K562 (cell line): ENCODE measurements at regions not wholly inside any gene's neighbourhood (a gene's known extent, or its start where the extent isn't known, plus 50 kb on each side); places are given as distances from the start of the nearest gene placed in this dataset.

Experiments used
- ATAC-seq: fragments of 200-7000 bp; cut with Tn5 transposase; 3 replicates; pipeline ENCODE4 v1.9.1; 2020; ENCODE audit warnings: moderate library complexity
- BruUV-seq: library from RNA; stranded (reverse); fragments of 400-500 nt; replicated peaks from 2 replicates; lab custom pipeline; 2021; lab: Mats Ljungman, UMichigan
- CTCF ChIA-PET: fragments of 300-600 bp; formaldehyde crosslinking; extraction: SDS; loops from one replicate; lab custom pipeline; 2021; ENCODE audit warnings: low intra/inter-chr PET ratio; lab: Yijun Ruan, JAX
- POLR2A ChIA-PET: fragments of 300-600, 350-650 bp; sonication (Branson Sonifier 250); formaldehyde crosslinking; extraction: SDS; loops from one replicate; lab custom pipeline; 2021; ENCODE audit warnings: antibody characterized with exemption, inconsistent platforms; lab: Yijun Ruan, JAX
- DNase-seq, 4 experiments: peaks; one replicate each; pipeline versions ENCODE4 v3.0.0 to v3.0.0-alpha.2; 2011 to 2018; ENCODE audit warnings: low spot score in 3 of 4, mixed read lengths in 3 of 4; ENCODE audit errors: extremely low read depth in 1 of 4
- FAIRE-seq: peaks from 2 replicates; lab custom pipeline; 2011; peaks lifted over from hg19 to GRCh38; lab: Jason Lieb, UNC
- H2AFZ ChIP-seq: 2 replicates; pipeline ENCODE4 v1.6.0; 2011; ENCODE audit warnings: low read depth, low read length, control low read depth, inconsistent platforms
- H3K27ac ChIP-seq: fragments of 200-600 bp; 3 replicates; pipeline ENCODE4 v1.8.0; 2011; ENCODE audit warnings: low read depth, mild to moderate bottlenecking, control low read depth, inconsistent platforms, low read length, moderate library complexity, mixed read lengths; ENCODE audit errors: extremely low read depth
- H3K27me3 ChIP-seq, 2 experiments: fragments of 300-600 bp in 1 of 2; 2 replicates in 1 of 2; 3 replicates in 1 of 2; pipeline versions ENCODE4 v1.6.0 to v1.8.0; 2011; ENCODE audit warnings: inconsistent platforms in 2 of 2, low read length in 2 of 2, mild to moderate bottlenecking in 1 of 2, mixed read lengths in 1 of 2, moderate library complexity in 1 of 2; ENCODE audit not compliant: control insufficient read depth in 2 of 2, insufficient read depth in 2 of 2
- H3K36me3 ChIP-seq: fragments of 300-600 bp; 3 replicates; pipeline ENCODE4 v1.8.0; 2011; ENCODE audit warnings: mild to moderate bottlenecking, low read length, inconsistent platforms; ENCODE audit not compliant: control insufficient read depth, insufficient read depth
- H3K4me1 ChIP-seq, 2 experiments: fragments of 200-600 bp in 1 of 2; replicated peaks in 1 of 2; 2 replicates in 1 of 2; 3 replicates in 1 of 2; pipeline versions ENCODE4 v1.5.1 to v1.8.0; 2011; ENCODE audit warnings: inconsistent platforms in 2 of 2, low read length in 2 of 2, mild to moderate bottlenecking in 1 of 2, mixed read lengths in 1 of 2, moderate library complexity in 1 of 2; ENCODE audit not compliant: control insufficient read depth in 2 of 2, insufficient read depth in 2 of 2
- H3K4me2 ChIP-seq: 2 replicates; pipeline ENCODE4 v1.6.1; 2011; ENCODE audit warnings: low read length, control low read depth, inconsistent platforms, mixed read lengths; ENCODE audit not compliant: insufficient read depth
- H3K4me3 ChIP-seq: fragments of 200-600 bp; sonication (generic), shearing (Covaris generic); 2 replicates; pipeline ENCODE4 v1.5.1; 2016; ENCODE audit warnings: control low read depth, inconsistent platforms
- H3K79me2 ChIP-seq: fragments of 200-600 bp; 3 replicates; pipeline ENCODE4 v1.8.0; 2011; ENCODE audit warnings: low read length, inconsistent platforms; ENCODE audit not compliant: control insufficient read depth, insufficient read depth
- H3K9ac ChIP-seq, 2 experiments: 2 replicates each; pipeline versions ENCODE4 v1.6.0 to v1.6.1; 2011; ENCODE audit warnings: low read depth in 2 of 2, low read length in 2 of 2, control low read depth in 1 of 2, inconsistent platforms in 1 of 2, mild to moderate bottlenecking in 1 of 2, mixed read lengths in 1 of 2; ENCODE audit not compliant: insufficient read depth in 1 of 2
- H3K9me1 ChIP-seq: one replicate; pipeline ENCODE4 v1.6.0; 2011; ENCODE audit warnings: inconsistent platforms, mild to moderate bottlenecking, low read length, moderate library complexity; ENCODE audit not compliant: control insufficient read depth, insufficient read depth
- H3K9me3 ChIP-seq: replicated peaks from 2 replicates; pipeline ENCODE4 v1.5.1; 2011; ENCODE audit warnings: low read depth, low read length, inconsistent platforms; ENCODE audit not compliant: control insufficient read depth, insufficient read depth
- H4K20me1 ChIP-seq: replicated peaks from 2 replicates; pipeline ENCODE4 v1.6.1; 2011; ENCODE audit warnings: low read length, inconsistent platforms, mixed read lengths; ENCODE audit not compliant: control insufficient read depth, insufficient read depth
- WGBS: fragments of 100-300 bp; shearing (Covaris generic); methylation state at CpG from one replicate; pipeline ENCODE4 v1.1.6; 2016; ENCODE audit warnings: low coverage, mixed read lengths; ENCODE audit not compliant: insufficient coverage; ENCODE audit errors: missing lambda C conversion rate; 5-methylcytosine and 5-hydroxymethylcytosine counted together
- in situ Hi-C: fragments of 300-500 bp; cut with MboI; formaldehyde crosslinking; loops from 4 replicates; pipeline ENCODE4 v1.15.0; 2018; ENCODE audit warnings: inconsistent platforms, mixed read lengths
- intact Hi-C: fragments of 100-400 bp; cut with micrococcal nuclease; formaldehyde crosslinking; loops from 2 replicates; pipeline ENCODE4 v1.14.2; 2022
- TF ChIP-seq, protein P1 (sequence below): fragments of 250-450 bp; sonication (Bioruptor Pico); IDR thresholded peaks from 2 replicates; pipeline ENCODE4 v1.9.0; 2021; ENCODE audit warnings: mild to moderate bottlenecking, inconsistent platforms

DNA sequence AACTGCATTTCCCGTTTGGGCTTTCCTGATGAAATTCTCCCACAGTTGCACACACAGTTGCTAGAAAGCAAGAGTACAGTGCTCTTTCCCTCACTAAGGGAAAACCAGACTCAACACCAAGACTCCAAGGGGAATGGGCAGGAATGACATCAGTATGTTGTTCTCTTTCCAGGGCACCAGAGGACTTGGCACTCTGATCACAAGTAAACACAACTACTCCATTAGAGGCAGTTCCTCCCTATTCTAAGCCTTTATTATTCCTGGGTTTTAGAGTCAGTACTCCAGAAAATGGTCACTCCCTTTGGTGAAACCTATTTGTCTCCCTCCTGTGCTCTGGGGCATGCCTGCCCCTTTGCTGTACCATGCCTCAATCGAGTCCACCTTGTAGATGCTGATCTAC is 52.3 kb upstream of the VGLL4 start:
- FAIRE-seq (no peak), ATAC-seq (no peak), DNase-seq (no peak)
- 0% methylated on average over 2 of the region's 2 CpGs for WGBS
- Histone ChIP-seq H3K9me3 (no peaks in the 10 kb centered on the region), H2AFZ (no peak overlapping the region), H4K20me1 (no peaks in the 10 kb centered on the region), H3K4me2 (no peak overlapping the region), H3K4me1 (no peaks in the 10 kb centered on the region), H3K27me3 (peaks cover 28 to 32% of the 10 kb centered on the region in 2 experiments; a peak in 3 of 5 replicates), H3K4me3 (no peak overlapping the region), H3K36me3 (no peaks in the 10 kb centered on the region), H3K27ac (no peak overlapping the region), H3K9ac (no peak overlapping the region), H3K9me1 (no peaks in the 10 kb centered on the region), H3K79me2 (no peaks in the 10 kb centered on the region)
- ChIA-PET POLR2A (no interaction called here), CTCF (no interaction called here)
- in situ Hi-C loops, result no loop called here
- BruUV-seq, result no TSS peak
- intact Hi-C loops, result no loop called here
- TF ChIP-seq, protein P1, sequence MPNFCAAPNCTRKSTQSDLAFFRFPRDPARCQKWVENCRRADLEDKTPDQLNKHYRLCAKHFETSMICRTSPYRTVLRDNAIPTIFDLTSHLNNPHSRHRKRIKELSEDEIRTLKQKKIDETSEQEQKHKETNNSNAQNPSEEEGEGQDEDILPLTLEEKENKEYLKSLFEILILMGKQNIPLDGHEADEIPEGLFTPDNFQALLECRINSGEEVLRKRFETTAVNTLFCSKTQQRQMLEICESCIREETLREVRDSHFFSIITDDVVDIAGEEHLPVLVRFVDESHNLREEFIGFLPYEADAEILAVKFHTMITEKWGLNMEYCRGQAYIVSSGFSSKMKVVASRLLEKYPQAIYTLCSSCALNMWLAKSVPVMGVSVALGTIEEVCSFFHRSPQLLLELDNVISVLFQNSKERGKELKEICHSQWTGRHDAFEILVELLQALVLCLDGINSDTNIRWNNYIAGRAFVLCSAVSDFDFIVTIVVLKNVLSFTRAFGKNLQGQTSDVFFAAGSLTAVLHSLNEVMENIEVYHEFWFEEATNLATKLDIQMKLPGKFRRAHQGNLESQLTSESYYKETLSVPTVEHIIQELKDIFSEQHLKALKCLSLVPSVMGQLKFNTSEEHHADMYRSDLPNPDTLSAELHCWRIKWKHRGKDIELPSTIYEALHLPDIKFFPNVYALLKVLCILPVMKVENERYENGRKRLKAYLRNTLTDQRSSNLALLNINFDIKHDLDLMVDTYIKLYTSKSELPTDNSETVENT, result no peak
